OCI-LY7 (cell line): ENCODE measurements at regions not wholly inside any gene's neighbourhood (a gene's known extent, or its start where the extent isn't known, plus 50 kb on each side); places are given as distances from the start of the nearest gene placed in this dataset.

Source experiments
- BruUV-seq: library from RNA; stranded (reverse); fragments of 400-500 nt; replicated peaks from 2 replicates; lab custom pipeline; 2021; lab: Mats Ljungman, UMichigan
- CTCF ChIA-PET: fragments of 300-600 bp; sonication (Branson Sonifier 250); formaldehyde crosslinking; loops from one replicate; lab custom pipeline; 2022; ENCODE audit warnings: antibody characterized with exemption; ENCODE audit not compliant: unreplicated experiment; lab: Charles Lee
- POLR2A ChIA-PET: fragments of 300-600 bp; sonication (Branson Sonifier 250); formaldehyde crosslinking; loops from one replicate; lab custom pipeline; 2022; ENCODE audit warnings: antibody characterized with exemption; lab: Charles Lee
- DNase-seq: peaks from one replicate; pipeline ENCODE4 v3.0.0-alpha.2; 2015; ENCODE audit warnings: low spot score
- H2AFZ ChIP-seq: fragments of 200-600 bp; sonication (generic), shearing (Covaris generic); 2 replicates; pipeline ENCODE4 v1.6.1; 2014; ENCODE audit warnings: mild to moderate bottlenecking, antibody characterized with exemption, low read length, moderate library complexity
- H3K27ac ChIP-seq: fragments of 200-600 bp; sonication (generic); 2 replicates; pipeline ENCODE4 v1.5.1; 2014; ENCODE audit warnings: mixed run types, low read depth, mild to moderate bottlenecking, moderate library complexity, low read length, inconsistent platforms; ENCODE audit not compliant: poor library complexity, severe bottlenecking
- H3K36me3 ChIP-seq: fragments of 200-600 bp; sonication (generic); 2 replicates; pipeline ENCODE4 v1.6.1; 2014; ENCODE audit warnings: mild to moderate bottlenecking, antibody characterized with exemption, low read length, moderate library complexity, mixed read lengths; ENCODE audit not compliant: insufficient read depth
- H3K4me1 ChIP-seq: fragments of 200-600 bp; sonication (generic); 2 replicates; pipeline ENCODE4 v1.5.1; 2014; ENCODE audit warnings: mild to moderate bottlenecking, low read length; ENCODE audit not compliant: insufficient read depth, poor library complexity, severe bottlenecking
- H3K4me2 ChIP-seq: fragments of 200-600 bp; sonication (generic); 2 replicates; pipeline ENCODE4 v1.6.1; 2014; ENCODE audit warnings: mild to moderate bottlenecking, low read length
- H3K4me3 ChIP-seq: fragments of 200-600 bp; sonication (generic); 2 replicates; pipeline ENCODE4 v1.5.1; 2014; ENCODE audit warnings: mild to moderate bottlenecking, low read depth, low read length; ENCODE audit not compliant: poor library complexity, severe bottlenecking
- H3K79me2 ChIP-seq: fragments of 200-600 bp; sonication (generic); 2 replicates; pipeline ENCODE4 v1.6.1; 2016; ENCODE audit warnings: low read depth, mild to moderate bottlenecking, low read length, moderate library complexity, mixed read lengths; ENCODE audit not compliant: insufficient read depth
- H3K9me2 ChIP-seq: fragments of 200-600 bp; sonication (generic); 2 replicates; pipeline ENCODE4 v1.6.1; 2016; ENCODE audit warnings: mild to moderate bottlenecking, low read length, mixed read lengths; ENCODE audit not compliant: insufficient read depth
- H3K9me3 ChIP-seq: fragments of 200-600 bp; sonication (generic); 2 replicates; pipeline ENCODE4 v1.6.1; 2014; ENCODE audit warnings: mild to moderate bottlenecking, mixed run types, low read length, mixed read lengths
- H4K20me1 ChIP-seq: fragments of 200-600 bp; sonication (generic); 2 replicates; pipeline ENCODE4 v1.6.1; 2014; ENCODE audit warnings: mild to moderate bottlenecking, antibody characterized with exemption, low read length, moderate library complexity, mixed read lengths; ENCODE audit not compliant: insufficient read depth
- CTCF ChIP-seq: fragments of 200-600 bp; sonication (generic); conservative IDR thresholded peaks from 2 replicates; pipeline ENCODE4 v1.5.1; 2014; ENCODE audit warnings: mild to moderate bottlenecking, antibody characterized with exemption, low read length, moderate library complexity, mixed read lengths
- EZH2phosphoT487 ChIP-seq: fragments of 200-600 bp; sonication (generic); IDR thresholded peaks from 2 replicates; pipeline ENCODE4 v1.6.1; 2018; ENCODE audit warnings: low read depth, borderline replicate concordance, mild to moderate bottlenecking, mixed run types, antibody characterized with exemption, low read length, moderate library complexity, mixed read lengths
- intact Hi-C: fragments of 100-400 bp; cut with micrococcal nuclease; formaldehyde crosslinking; loops from one replicate; pipeline ENCODE4 v1.10.0; 2022; ENCODE audit not compliant: unreplicated experiment

- CTCF ChIA-PET, result no interaction called here
- H3K9me3 ChIP-seq, result no peaks in the 10 kb centered on the region
- intact Hi-C loops, result no loop called here
- H3K4me1 ChIP-seq, result no peaks in the 10 kb centered on the region
- TF ChIP-seq EZH2phosphoT487, result no peak
- TF ChIP-seq CTCF, result no peak
- H3K9me2 ChIP-seq, result no peaks in the 10 kb centered on the region
- BruUV-seq, result no TSS peak
- no peak overlapping the region for H3K4me3 ChIP-seq
- H3K27ac ChIP-seq, result no peak overlapping the region
- H3K4me2 ChIP-seq, result no peak overlapping the region
- no peak for DNase-seq
- H4K20me1 ChIP-seq, result no peaks in the 10 kb centered on the region
- H2AFZ ChIP-seq, result no peak overlapping the region
- no peaks in the 10 kb centered on the region for H3K36me3 ChIP-seq
- POLR2A ChIA-PET, result no interaction called here
- no peaks in the 10 kb centered on the region for H3K79me2 ChIP-seq
These were observed 611.7 kb upstream of the CNTN5 start for GRCh38 chr11:98409069-98409468.

GRCh38 chr11:98411777-98412176 lies 609.0 kb upstream of the CNTN5 start:
- H3K9me3 ChIP-seq, result 0 out of 2 replicates have a peak, but pooled peaks cover 3% of the 10 kb centered on the region
- no peaks in the 10 kb centered on the region for H3K4me1 ChIP-seq
- no peaks in the 10 kb centered on the region for H3K36me3 ChIP-seq
- ChIA-PET CTCF (no interaction called here), POLR2A (no interaction called here)
- H3K4me3 ChIP-seq, result no peak overlapping the region
- H3K4me2 ChIP-seq, result no peak overlapping the region
- no peaks in the 10 kb centered on the region for H4K20me1 ChIP-seq
- BruUV-seq, result no TSS peak
- DNase-seq, result no peak
- intact Hi-C loops, result no loop called here
- no peaks in the 10 kb centered on the region for H3K9me2 ChIP-seq
- no peak overlapping the region for H3K27ac ChIP-seq
- TF ChIP-seq CTCF, result no peak
- no peak for TF ChIP-seq EZH2phosphoT487
- H3K79me2 ChIP-seq, result no peaks in the 10 kb centered on the region
- H2AFZ ChIP-seq, result no peak overlapping the region

- intact Hi-C loops, result no loop called here
- Histone ChIP-seq H3K79me2 (no peaks in the 10 kb centered on the region), H3K27ac (no peak overlapping the region), H3K36me3 (no peaks in the 10 kb centered on the region), H3K4me1 (no peaks in the 10 kb centered on the region), H2AFZ (no peak overlapping the region), H3K9me2 (no peaks in the 10 kb centered on the region), H4K20me1 (no peaks in the 10 kb centered on the region), H3K4me3 (no peak overlapping the region), H3K4me2 (no peak overlapping the region), H3K9me3 (0 out of 2 replicates have a peak, but pooled peaks cover 3% of the 10 kb centered on the region)
- CTCF ChIA-PET, result no interaction called here
- TF ChIP-seq EZH2phosphoT487, result no peak
- no peak for TF ChIP-seq CTCF
- BruUV-seq, result no TSS peak
- POLR2A ChIA-PET, result no interaction called here
- no peak for DNase-seq
These were observed 603.4 kb upstream of the CNTN5 start for GRCh38 chr11:98417256-98417755.
